NCI-H2227 treated with DMSO at 0.1 percent for 48 hours (cell line): ENCODE measurements at regions not wholly inside any gene's neighbourhood (a gene's known extent, or its start where the extent isn't known, plus 50 kb on each side); places are given as distances from the start of the nearest gene placed in this dataset.
A peak's percentile ranks its signal among the peaks of the same experiment; 100 is the strongest.
"Not testable (repeated sequence)": the region's sequence is repeated elsewhere in the genome, so short reads cannot be mapped to it uniquely, and the experiment has no call there.

ENCODE experiments used
- DNase-seq: peaks from one replicate; lab custom pipeline; 2025; lab: John Stamatoyannopoulos, UW

DNA sequence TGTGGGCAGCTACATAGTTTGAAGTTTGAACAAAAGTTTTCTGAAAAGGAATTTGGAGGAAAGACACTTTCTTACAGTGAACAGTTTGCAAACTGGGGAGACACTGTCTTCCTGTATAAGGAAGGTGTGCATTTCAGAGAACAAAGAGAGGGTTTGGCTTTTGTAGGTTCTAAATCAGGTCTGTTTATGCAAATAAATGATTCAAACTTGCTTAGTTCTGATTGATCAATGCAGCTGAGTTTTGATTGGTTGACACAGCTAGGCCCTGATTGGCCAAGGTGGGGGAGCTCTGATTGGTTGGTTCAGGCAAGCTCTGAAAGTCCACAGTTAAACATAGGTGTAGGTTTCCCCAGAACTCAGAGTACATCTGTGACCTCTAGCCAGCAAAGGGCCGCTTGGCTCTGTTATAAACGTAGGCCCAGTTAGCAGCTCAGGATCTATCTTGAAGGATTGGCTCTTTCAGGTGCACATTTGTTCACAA lies 63.0 kb upstream of the ENPP6 start:
- DNase-seq: no peak

- no peak for DNase-seq
Measured at GRCh38 chr4:184280137-184280536, 62.5 kb upstream of the ENPP6 start.

DNA sequence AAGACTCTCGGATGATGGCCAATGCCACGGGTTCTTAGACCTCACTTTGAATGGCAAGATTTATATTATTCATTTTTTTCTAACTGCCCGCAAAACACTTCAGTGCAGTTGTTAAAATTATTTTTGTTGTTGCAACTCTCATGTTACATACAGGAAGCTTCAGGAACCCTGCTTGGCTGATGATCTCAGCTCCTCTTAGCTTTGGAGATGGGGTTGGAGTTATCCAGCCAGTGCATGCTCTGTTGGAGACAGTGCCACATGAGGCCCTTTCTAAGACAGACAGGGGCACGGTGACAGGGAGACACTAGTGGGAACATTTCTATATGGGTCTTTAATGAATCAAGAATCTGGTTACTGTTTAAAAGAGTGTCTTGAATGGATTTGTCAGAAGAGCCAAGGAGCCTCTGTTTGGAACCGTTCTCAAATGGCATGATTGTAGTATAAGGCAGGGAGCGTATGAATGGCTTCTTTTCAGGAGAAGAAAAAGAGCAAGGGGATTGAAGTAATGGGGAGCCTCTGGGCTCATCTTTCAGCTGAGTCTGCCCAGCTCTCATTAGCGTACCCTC lies 61.9 kb upstream of the ENPP6 start:
- no peak for DNase-seq

- not testable (repeated sequence) for DNase-seq
Measured at GRCh38 chr4:184277769-184278168, 60.1 kb upstream of the ENPP6 start.

- not testable (repeated sequence) for DNase-seq
Measured at GRCh38 chr4:184277010-184277409, 59.3 kb upstream of the ENPP6 start.

- not testable (repeated sequence) for DNase-seq
Measured at GRCh38 chr4:184276346-184276745, 58.7 kb upstream of the ENPP6 start.

DNA sequence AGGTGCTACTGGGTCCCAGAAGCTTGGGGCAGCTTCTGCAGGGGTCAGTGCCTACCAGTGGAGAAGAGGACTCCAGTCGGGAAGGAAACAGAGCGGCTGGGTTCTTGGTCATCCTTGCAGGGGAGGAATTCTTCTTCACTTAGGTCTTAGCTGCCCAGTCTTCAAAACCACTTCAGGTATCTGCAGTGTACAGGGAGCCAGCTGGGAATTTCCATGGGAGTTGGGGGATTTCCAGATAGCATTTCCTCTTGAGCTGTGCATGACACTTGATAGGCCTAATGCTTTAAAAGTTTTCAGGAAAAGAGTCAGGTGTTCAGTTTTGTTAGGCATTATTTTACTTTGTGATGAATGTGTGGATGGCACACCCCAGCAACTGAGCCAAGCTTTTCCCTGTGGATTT lies 58.1 kb upstream of the ENPP6 start:
- no peak for DNase-seq

DNA sequence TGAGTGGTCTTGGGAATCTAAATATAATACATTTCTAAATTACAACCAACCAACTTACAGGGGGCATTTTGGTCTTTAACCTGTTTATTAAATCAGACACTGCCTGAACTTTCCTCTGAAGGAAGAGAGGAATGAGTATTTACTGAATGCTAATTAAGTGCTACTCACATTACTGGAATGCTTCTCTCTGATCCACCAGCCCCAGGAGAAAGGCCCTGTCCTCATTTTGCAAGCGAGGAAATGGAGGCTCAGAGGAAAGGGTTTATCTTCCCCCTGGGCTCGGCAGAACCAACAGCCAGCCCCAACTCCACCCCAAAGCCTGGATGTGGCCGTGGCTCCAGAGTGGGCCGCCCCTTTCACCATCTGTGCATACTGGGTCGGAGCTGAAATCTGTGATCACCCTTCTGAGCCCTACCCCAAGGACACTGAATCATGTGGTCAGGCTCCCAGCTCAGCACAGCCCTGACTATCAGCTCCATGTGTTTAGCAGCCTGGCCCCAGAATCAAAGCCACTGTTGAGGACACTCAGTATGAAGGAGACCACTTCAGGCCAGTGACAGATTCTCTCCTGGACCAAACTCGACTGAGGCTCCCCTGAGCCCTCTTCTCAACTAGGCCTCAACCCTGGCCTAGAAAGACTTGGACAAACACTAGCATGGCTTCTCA lies 56.7 kb upstream of the ENPP6 start:
- DNase-seq: no peak

DNA sequence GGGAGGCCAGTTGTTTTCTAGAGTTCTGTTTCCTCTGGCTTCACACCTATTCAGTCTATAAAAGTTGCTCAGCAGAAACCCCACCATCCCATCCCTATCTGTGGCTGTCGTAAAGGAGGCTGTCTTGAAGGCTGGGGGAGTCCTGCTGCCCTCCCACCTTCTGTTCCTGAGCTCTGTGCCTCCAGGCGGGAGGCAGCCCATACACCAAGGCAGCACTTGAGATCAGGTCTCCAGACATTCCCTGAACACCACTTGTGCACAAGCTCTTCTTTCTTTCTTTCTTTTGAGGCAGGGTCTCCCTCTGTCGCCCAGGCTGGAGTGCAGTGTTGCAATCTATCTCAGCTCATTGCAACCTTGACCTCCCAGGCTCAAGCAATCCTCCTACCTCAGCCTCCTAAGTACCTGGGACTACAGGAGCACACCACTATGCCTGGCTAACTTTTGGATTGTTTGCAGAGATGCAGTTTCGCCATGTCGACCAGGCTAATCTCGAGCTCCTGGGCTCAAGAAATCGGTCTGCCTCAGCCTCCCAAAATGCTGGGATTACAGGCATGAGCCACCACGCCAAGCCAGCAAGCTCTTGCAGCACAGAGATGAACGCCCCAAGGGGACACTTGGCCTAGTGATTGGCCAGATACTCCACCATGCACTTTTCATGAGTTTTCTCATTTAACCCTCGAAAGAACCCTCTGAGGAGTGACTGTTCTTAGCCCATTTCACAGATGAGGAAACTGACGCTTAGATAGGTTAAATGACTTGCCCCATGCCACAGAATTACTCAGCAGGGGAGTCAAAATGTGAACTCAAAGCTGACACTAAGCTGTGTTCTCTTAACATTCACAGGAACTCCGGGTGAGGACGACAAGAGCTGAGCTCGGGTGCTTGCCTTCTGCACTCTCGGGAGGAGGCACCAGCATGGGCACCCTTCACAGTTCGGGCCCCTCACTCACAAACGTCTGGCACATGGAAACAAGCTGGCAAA lies 55.8 kb upstream of the ENPP6 start:
- DNase-seq: no peak

DNA sequence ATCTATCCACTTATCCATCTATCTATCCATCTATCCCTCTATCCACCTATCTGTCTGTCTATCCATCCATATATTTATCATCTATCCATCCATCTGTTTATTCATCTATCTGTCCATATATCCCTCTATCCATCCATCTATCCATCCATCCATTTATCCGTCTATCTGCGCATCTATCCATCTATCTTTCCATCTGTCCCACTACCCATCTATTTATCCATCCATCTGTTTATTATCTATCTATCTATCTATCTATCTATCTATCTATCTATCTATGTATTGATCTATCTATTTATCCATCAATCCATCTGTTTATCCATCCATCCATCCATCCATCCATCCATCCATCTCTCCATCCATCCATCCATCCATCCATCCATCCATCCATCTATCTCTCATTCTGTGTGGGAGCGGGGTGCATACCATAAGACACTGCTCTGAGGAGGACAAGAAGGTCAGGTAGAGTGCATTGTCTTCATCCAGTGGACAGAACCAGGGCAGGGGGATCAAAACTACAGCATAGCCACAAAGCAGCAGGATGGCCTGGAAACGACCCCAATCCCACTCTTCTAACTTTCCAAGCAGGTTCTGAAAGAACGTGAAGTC lies 53.2 kb upstream of the ENPP6 start:
- DNase-seq: no peak

DNA sequence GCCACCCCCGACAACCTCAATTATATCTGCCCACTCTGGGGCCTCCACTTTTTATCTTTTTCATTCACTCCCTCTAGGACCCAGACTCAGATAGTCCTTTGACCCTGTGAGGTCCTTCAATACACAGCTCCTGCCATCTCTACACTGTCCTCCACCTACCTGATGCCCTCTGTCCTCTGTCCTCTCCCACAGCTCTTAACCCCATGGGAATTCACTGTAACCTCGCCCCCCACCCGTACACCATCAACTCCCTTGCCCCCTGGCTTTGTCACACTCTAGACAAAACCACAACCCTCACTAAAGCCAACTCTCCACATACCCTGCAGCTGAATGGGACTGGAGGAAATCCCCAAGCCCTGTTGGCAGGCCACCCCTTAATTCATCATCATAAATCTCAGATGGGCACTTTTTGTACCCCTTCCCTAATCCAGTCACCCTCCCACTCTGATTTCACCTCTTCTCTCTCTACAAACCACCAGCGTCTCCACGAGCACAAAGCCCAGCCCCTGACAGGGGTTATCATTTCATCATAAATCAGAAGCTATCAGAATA lies 52.3 kb upstream of the ENPP6 start:
- no peak for DNase-seq

DNA sequence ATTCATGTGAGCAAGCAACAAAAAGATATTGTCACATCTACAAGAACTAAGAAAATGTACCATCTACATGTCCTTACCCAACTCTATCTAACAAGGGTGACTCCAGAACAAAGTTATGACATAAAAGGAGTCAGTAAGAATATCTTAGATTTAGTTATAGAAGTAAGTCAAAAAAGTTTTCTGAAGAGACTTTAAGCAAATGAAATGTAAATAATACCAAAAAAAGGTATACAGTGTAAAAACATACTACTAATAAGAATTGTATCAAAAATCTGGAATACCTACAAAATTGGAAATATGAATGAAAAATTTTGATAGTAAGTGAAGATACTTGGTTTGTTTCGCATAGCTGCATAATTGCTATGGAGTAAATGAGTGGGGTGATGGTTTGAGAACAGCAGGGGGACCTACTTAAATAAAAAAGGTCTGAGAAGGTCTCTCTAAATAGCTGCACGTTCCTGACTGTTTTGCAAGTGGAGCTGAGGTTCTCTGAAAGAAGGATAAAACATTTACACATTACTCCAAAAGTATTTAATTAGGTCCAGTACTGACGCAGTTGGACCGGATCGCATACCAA lies 51.0 kb upstream of the ENPP6 start:
- DNase-seq: no peak

GRCh38 chr4:184267673-184268583 lies 50.3 kb upstream of the ENPP6 start:
- DNase-seq: peak; percentile 71
